GM19324 (cell line): ENCODE measurements at regions not wholly inside any gene's neighbourhood (a gene's known extent, or its start where the extent isn't known, plus 50 kb on each side); places are given as distances from the start of the nearest gene placed in this dataset.

Source experiments
- ATAC-seq: cut with Tn5 transposase; IDR thresholded peaks from one replicate; pipeline ENCODE4 v1.9.1; 2021; ENCODE audit warnings: mild to moderate bottlenecking, moderate library complexity; ENCODE audit not compliant: unreplicated experiment, low FRiP score

GRCh38 chr9:115169003-115169402, 51.0 kb upstream of the TNC start:
- ATAC-seq, result no peak

DNA sequence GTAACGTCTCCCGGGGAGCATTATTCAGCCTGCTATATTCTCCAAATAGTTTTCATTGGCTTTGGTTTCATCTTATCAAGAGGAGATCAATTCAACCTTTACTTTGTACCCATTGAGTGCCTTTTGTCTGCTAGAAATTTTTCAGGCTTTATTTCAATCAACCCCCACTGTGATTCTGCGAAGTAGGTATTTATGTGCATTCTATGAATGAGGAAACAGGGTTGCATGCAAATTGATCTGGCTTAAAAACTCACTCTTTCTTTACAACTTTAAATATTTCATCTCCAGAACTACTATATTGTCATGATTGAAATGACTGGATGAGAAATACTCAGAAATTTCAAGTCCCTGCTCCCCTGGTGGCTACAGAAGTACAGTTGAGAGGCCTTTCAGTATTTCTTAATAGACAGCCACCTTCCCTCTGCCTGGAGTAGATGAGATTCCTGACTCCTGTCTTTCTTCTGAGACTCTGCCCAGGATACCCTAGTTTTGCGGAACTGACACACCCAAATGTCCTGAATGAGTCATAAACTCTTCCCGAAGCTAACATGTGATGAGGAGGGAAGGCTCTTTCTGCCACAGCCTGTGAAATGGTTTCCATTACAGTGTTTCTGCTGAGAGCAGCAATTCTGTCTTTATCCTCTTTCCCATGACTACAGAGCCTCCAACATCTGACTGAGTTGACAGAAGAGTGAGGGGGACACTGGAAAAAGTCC, 52.6 kb upstream of the TNC start:
- no peak for ATAC-seq

GRCh38 chr9:115171921-115172388, 54.0 kb upstream of the TNC start:
- no peak for ATAC-seq

DNA sequence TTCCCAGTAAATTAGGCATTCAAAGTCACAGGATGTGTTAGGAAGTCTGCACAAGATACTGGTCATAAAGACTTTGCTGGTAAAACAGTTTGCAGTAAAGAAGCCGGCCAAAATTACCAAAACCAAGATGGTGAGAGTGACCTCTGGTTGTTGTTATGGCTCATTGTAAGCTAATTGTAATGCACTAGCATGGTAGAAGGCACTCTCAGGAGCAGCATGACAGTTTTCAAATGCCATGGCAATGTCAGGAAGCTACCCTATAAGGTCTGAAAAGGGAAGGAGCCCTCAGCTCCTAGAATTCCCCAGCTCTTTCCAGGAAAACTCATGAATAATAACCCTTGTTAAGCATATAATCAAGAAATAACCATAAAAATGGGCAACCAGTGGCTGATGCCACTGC, 64.3 kb upstream of the TNC start:
- no peak for ATAC-seq

GRCh38 chr9:115183436-115183835, 65.5 kb upstream of the TNC start:
- ATAC-seq, result no peak

- no peak for ATAC-seq
These were observed 71.7 kb upstream of the TNC start for GRCh38 chr9:115189686-115190085.

DNA sequence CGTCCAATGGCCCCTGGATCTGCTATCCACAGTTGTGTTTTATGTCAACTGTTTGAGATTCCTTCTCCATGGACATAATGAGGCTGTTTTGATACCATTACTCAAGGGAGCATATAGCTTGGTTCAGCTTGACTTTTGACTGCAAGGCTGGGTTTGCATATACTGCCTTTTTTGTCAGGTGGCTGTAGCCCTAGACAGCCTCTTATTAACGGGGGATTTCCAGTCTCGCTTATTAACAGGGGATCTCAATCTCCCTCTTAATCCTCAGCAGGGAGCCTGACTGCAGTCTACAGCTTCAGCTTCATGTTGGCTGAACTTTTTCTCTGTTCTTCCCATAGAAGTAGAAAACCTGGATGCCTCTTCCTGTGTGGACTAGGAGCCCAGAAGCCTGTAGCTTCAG, 73.7 kb upstream of the TNC start:
- ATAC-seq, result no peak

DNA sequence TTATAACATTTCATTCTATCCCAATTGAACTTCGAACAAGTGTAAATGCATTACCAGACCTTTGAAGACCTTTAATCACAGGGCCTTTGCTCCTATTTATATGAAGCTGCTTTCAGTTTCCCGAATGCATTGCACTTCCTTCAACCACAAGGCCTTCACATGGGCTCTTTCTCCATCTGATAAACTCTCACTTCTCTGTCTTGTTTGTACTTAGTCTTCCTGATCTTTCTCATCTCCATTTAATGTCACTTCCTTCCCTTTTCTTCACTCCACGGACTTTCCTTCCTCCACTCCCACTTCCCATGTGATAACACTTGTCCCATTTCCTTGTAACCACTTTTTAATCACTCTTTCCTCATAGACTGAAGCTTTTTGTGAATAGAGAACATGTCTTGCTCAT, 74.3 kb upstream of the TNC start:
- no peak for ATAC-seq

DNA sequence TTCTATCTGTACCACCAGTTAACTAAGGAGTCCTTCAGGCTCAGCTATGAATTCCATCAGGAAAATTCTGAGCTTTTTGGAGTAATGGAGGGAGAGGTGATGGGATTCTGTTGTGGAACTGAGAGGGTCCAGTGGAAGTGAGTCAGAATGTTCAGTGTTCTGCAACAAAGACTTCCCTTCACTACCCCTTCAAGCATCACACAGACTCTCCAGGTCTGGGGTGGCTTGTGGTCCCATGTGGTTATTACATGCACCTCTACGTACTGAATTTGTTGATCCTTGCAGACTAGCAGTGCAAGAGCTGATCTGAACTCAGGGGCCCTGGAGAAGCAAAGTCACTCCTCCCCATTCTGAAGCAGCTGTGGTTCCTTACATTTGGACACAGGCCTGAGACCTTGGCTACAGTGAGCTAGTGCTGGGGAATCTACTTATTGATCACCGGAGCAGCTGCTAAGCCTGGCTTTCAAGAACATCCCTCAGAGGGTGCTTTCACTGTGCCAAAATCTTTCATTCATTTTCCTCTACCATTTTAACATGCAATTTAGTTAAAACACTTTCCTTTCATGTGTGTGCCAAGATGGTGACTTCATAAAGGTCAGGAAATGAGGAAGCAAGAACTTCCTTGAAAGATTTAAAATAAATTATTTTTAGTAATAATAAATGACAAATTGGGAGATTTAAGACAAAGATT, 75.0 kb upstream of the TNC start:
- ATAC-seq, result no peak

DNA sequence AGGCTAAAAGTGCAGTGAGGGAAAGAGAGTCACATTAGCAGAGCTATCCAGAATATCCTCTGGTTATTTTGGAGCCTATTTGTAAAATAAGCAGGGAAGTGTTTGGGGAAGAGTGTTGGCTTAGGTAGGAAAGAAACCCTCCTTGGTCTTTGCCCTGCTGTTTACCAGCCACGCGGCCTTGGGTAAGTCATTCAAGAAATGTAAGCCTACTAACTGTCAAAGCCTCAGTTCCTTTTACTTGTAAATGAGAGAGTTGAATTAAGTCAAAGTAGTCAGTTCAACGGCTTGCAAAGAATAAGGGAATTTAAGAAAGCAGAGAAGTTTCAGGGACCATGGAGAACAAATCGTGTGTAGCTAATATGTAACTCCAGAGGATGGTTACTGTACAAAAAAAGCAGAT, 75.8 kb upstream of the TNC start:
- ATAC-seq, result no peak

DNA sequence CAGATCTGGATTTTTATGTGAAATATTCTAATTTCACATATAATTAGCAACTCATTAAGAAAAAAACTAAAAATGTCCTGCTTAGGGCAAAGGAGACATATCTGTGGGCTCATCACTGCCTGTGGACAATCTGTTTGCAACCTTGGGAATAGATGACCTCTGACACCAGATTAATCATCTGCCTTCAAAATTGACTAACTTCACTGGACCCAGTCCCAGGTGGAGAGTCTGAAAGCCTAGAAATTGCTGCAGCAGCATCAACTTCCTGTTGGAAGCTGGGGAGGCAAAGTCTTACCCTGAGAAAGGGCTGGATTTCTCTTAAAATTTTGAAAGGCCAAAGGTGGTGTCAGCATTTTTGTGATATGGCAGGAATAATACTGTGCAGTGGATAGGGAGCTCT, 76.3 kb upstream of the TNC start:
- ATAC-seq, result no peak

DNA sequence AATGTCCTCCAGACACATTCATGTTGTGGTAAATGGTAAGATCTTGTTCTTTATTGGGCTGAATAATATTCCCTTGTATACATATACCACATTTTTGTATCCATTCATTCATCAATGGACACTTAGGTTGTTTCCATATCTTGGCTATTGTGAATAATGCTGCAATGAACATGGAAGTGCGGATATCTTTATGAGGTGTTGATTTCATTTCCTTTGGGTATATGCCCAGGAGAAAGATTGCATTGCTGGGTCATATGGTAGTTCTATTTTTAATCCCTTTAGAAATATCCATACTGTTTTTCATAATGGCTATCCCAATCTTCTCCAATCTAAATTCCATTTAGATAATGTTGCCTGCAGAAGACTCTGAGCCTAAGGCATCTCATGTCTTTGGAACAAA, 78.0 kb upstream of the TNC start:
- ATAC-seq, result no peak

DNA sequence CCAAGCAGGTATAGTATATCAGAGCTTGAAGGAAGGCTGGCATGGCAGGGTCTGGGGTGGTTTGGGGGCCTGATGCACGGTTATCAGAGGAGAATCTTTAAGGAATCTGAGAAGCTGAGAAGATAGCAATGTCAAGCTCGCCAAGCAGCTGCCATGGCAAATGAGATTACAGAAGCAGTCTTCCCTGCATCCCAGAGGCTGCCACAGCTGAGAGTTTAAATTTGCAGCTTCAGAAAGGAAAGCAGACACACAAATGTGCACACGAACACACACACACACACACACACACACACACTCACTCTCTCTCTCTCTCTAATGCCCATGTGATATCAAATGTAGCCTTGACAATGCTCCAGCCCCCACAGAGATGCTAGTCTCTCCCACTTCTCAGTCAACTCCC, 79.0 kb upstream of the TNC start:
- no peak for ATAC-seq

GRCh38 chr9:115198001-115198400, 80.0 kb upstream of the TNC start:
- ATAC-seq, result no peak

DNA sequence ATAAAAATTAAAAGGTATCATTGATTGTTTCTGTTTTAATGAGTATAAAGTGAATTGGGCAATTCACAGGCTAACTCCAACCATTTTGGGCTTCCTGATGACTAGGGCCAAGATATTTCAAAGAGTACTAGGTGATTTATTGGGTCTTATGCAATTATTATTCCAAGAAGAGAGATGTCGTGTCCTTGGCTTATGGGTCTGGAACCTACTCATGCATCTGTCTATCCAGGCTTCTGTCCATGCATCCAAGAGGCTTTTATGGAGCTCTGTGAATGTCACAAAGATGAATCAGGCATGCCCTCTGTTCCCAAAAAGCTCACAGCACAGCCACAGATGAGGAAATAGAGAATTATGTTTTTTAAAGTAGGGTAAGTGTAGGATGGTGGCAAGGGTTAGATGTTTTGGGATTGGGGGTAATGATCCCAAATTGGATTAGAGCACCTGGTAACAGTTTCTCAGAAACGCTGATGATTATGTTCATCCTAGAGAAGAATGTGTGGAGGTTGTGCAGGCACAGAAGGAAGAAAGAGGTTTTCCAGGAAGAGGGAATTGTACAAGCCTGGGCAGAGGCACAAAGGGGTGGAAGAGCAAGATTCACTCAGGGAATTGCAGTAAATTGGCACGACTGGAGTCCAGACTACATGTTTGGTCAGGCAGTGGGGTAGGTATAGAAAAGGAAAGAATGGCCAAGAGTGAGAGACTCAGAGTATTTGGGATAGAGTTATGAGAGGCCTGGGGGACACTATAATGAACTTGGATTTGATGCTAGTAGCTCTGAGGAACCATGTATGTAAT, 83.0 kb upstream of the TNC start:
- no peak for ATAC-seq

DNA sequence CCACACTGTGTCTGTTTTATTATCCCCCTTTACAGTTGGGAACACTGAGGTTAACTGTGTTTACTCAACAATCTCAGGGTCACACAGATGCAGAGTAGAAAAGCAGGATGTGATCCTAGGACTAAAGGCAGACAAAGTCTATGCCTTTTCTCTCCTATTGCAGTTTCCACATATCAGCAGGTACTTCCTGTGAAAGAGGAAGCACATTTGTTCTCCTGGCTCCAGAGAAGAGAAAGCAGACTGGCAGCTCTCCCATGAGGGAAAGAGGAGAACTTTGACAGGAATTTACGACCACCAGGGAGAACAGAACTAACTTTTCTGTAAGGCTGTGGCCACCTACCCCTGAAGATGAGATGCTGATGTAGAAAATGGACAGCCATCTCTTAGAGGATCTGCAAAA, 84.2 kb upstream of the TNC start:
- ATAC-seq, result no peak

- ATAC-seq, result no peak
These were observed 85.2 kb upstream of the TNC start for GRCh38 chr9:115202960-115203751.

- no peak for ATAC-seq
These were observed 87.0 kb upstream of the TNC start for GRCh38 chr9:115204904-115205453.

- ATAC-seq, result peak; percentile 37
These were observed 89.3 kb upstream of the TNC start for GRCh38 chr9:115207003-115207836.

GRCh38 chr9:115208501-115208900, 90.5 kb upstream of the TNC start:
- ATAC-seq, result no peak
